ENCODE measurements at regions not wholly inside any gene's neighbourhood (a gene's known extent, or its start where the extent isn't known, plus 50 kb on each side); places are given as distances from the start of the nearest gene placed in this dataset.

DNA sequence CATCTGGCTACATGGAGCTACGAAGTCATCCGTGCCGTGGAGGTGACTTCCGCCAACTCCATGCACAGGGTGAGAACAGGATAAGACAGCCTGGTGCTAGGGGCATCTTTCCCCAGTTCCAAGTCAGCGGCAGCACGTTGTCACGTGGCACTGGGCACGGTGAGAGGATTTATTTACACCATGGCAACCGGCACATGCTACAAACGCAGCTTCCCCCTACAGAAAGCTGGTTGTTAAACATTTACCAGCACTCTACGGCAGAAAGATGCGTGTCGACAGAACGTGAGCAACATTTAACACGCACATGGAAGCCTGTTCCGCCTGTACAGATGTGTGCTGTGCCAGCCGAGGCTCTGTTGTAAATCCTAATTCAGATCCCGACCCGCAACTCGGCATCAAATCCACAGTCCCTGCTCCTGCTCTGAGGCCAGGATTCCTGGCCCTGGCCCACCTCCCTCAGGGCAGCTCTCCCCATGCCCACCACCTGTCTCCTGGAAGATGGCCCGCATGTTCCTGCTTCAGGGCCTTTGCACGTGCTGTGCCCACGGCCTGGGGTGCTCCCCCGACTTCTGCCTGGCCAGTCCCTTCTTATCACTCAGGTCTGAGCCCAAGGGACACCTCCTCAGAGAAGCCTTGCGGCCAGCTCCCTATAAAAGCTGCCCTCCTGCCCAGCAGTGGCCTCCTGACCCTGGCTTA lies 114.1 kb downstream of the RFLNA start:
- TF ChIP-seq POLR2AphosphoS5 (IDR thresholded peaks at IDR 0.05; ENCODE audit: low read depth, low read length) (no peak), TCF7L2 (IDR thresholded peaks at IDR 0.05; ENCODE audit: low read depth, low read length) (no peak)
- TF ChIP-seq, protein P1, sequence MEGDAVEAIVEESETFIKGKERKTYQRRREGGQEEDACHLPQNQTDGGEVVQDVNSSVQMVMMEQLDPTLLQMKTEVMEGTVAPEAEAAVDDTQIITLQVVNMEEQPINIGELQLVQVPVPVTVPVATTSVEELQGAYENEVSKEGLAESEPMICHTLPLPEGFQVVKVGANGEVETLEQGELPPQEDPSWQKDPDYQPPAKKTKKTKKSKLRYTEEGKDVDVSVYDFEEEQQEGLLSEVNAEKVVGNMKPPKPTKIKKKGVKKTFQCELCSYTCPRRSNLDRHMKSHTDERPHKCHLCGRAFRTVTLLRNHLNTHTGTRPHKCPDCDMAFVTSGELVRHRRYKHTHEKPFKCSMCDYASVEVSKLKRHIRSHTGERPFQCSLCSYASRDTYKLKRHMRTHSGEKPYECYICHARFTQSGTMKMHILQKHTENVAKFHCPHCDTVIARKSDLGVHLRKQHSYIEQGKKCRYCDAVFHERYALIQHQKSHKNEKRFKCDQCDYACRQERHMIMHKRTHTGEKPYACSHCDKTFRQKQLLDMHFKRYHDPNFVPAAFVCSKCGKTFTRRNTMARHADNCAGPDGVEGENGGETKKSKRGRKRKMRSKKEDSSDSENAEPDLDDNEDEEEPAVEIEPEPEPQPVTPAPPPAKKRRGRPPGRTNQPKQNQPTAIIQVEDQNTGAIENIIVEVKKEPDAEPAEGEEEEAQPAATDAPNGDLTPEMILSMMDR (IDR thresholded peaks at IDR 0.05), result no peak

All from Panc1 (cell line).